Testis (tissue), 2 donors: ENCODE measurements at regions not wholly inside any gene's neighbourhood (a gene's known extent, or its start where the extent isn't known, plus 50 kb on each side); places are given as distances from the start of the nearest gene placed in this dataset.

ENCODE experiments used
- DNase-seq: peaks from one replicate; pipeline ENCODE4 v3.0.0-alpha.2; 2019
- H3K27ac ChIP-seq, 2 donors: fragments of 200-600 bp; sonication (generic); one replicate each; pipeline ENCODE4 v1.5.1; 2019
- H3K27me3 ChIP-seq: fragments of 200-600 bp; sonication (generic); one replicate; pipeline ENCODE4 v1.5.1; 2019
- H3K36me3 ChIP-seq: fragments of 200-600 bp; sonication (generic); one replicate; pipeline ENCODE4 v1.5.1; 2017; ENCODE audit warnings: low read depth; ENCODE audit errors: missing control alignments
- H3K4me1 ChIP-seq: fragments of 200-600 bp; sonication (generic); one replicate; pipeline ENCODE4 v1.5.1; 2019
- H3K4me3 ChIP-seq, 2 donors: fragments of 200-600 bp; sonication (generic); one replicate each; pipeline ENCODE4 v1.5.1; 2017 to 2019
- H3K9me3 ChIP-seq: fragments of 200-600 bp; sonication (generic); one replicate; pipeline ENCODE4 v1.5.1; 2017
- CTCF ChIP-seq, 3 experiments: fragments of 450-650 bp in 2 of 3; fragments of 200-600 bp in 1 of 3; sonication (generic) in 1 of 3; IDR thresholded peaks; one replicate each; pipeline ENCODE4 v1.5.1; 2016 to 2019; ENCODE audit warnings: antibody characterized with exemption in 3 of 3, mild to moderate bottlenecking in 2 of 3, moderate library complexity in 1 of 3
- POLR2A ChIP-seq: fragments of 450-650 bp; IDR thresholded peaks from one replicate; pipeline ENCODE4 v1.6.1; 2017; ENCODE audit warnings: antibody characterized with exemption, mild to moderate bottlenecking, moderate library complexity
- WGBS, 2 donors: methylation state at CpG; one replicate each; pipeline ENCODE4 v1.1.5; 2018; 5-methylcytosine and 5-hydroxymethylcytosine counted together
- intact Hi-C: fragments of 100-400 bp; cut with DNase I; formaldehyde crosslinking; loops from one replicate; pipeline ENCODE4 v1.15.1; 2023; ENCODE audit warnings: low total_unique reads

GRCh38 chr17:15882777-15883176 is 62.2 kb upstream of the ADORA2B start:
- no peak for DNase-seq
- H3K27ac ChIP-seq: no peak overlapping the region
- 51 to 59% methylated on average over 4 of the region's 4 CpGs for whole genome bisulfite sequencing, 2 donors
- no peak overlapping the region for H3K4me3 ChIP-seq
- H3K9me3 ChIP-seq: no peaks in the 10 kb centered on the region
- intact Hi-C loops: no loop called here
- H3K36me3 ChIP-seq: no peaks in the 10 kb centered on the region
- H3K4me1 ChIP-seq: no peaks in the 10 kb centered on the region
- no peaks in the 10 kb centered on the region for H3K27me3 ChIP-seq
- TF ChIP-seq POLR2A: no peak

- WGBS, 2 donors: 91 to 93% methylated on average over 8 of the region's 8 CpGs
- no peaks in the 10 kb centered on the region for H3K27me3 ChIP-seq
- TF ChIP-seq CTCF (IDR thresholded peaks at IDR 0.05) (no peak), POLR2A (no peak)
- H3K4me3 ChIP-seq: no peak overlapping the region
- intact Hi-C loops: no loop called here
- H3K9me3 ChIP-seq: no peaks in the 10 kb centered on the region
- DNase-seq: no peak
- H3K27ac ChIP-seq: no peak overlapping the region
- no peaks in the 10 kb centered on the region for H3K4me1 ChIP-seq
- no peaks in the 10 kb centered on the region for H3K36me3 ChIP-seq
These were observed 61.3 kb upstream of the ADORA2B start for GRCh38 chr17:15883617-15884111.

GRCh38 chr17:15884731-15885130 is 60.2 kb upstream of the ADORA2B start:
- Histone ChIP-seq H3K9me3 (no peaks in the 10 kb centered on the region), H3K4me1 (no peaks in the 10 kb centered on the region), H3K27ac (no peak overlapping the region), H3K36me3 (no peaks in the 10 kb centered on the region), H3K4me3 (no peak overlapping the region), H3K27me3 (no peaks in the 10 kb centered on the region)
- TF ChIP-seq POLR2A: no peak
- no peak for TF ChIP-seq CTCF (IDR thresholded peaks at IDR 0.05)
- 88 to 95% methylated on average over 4 of the region's 4 CpGs for WGBS, 2 donors
- no peak for DNase-seq
- intact Hi-C loops: no loop called here

- no peak for DNase-seq
- no peak for TF ChIP-seq CTCF (IDR thresholded peaks at IDR 0.05)
- no peak for TF ChIP-seq POLR2A
- 94 to 98% methylated on average over 2 of the region's 2 CpGs for WGBS, 2 donors
- Histone ChIP-seq H3K36me3 (no peaks in the 10 kb centered on the region), H3K4me3 (no peak overlapping the region), H3K27me3 (no peaks in the 10 kb centered on the region), H3K9me3 (no peaks in the 10 kb centered on the region), H3K27ac (no peak overlapping the region), H3K4me1 (no peaks in the 10 kb centered on the region)
- intact Hi-C loops: no loop called here
These were observed 59.2 kb upstream of the ADORA2B start for GRCh38 chr17:15885770-15886169.

- TF ChIP-seq CTCF (IDR thresholded peaks at IDR 0.05): no peak
- no peak for TF ChIP-seq POLR2A
- intact Hi-C loops: no loop called here
These were observed 58.7 kb upstream of the ADORA2B start for GRCh38 chr17:15886221-15886620.

More at GRCh38 chr17:15886221-15886620, 58.7 kb upstream of the ADORA2B start:
- no peak overlapping the region for H3K27ac ChIP-seq
- no peaks in the 10 kb centered on the region for H3K4me1 ChIP-seq
- DNase-seq: no peak
- H3K36me3 ChIP-seq: no peaks in the 10 kb centered on the region
- 73 to 82% methylated on average over 4 of the region's 8 CpGs for WGBS, 2 donors
- no peaks in the 10 kb centered on the region for H3K27me3 ChIP-seq
- H3K4me3 ChIP-seq: no peak overlapping the region
- no peaks in the 10 kb centered on the region for H3K9me3 ChIP-seq
